Colonic mucosa (tissue), 4 donors: ENCODE measurements at regions not wholly inside any gene's neighbourhood (a gene's known extent, or its start where the extent isn't known, plus 50 kb on each side); places are given as distances from the start of the nearest gene placed in this dataset.
"Not testable (repeated sequence)": the region's sequence is repeated elsewhere in the genome, so short reads cannot be mapped to it uniquely, and the experiment has no call there.

Source experiments
- DNase-seq: peaks from one replicate; pipeline ENCODE4 v3.0.0-alpha.2; 2020
- H3K27ac ChIP-seq: fragments of 200-600 bp; one replicate; pipeline ENCODE4 v1.8.0; 2021
- H3K27me3 ChIP-seq: fragments of 200-600 bp; one replicate; pipeline ENCODE4 v1.8.0; 2021
- H3K36me3 ChIP-seq: fragments of 200-600 bp; one replicate; pipeline ENCODE4 v1.8.0; 2021
- H3K4me1 ChIP-seq: fragments of 200-600 bp; one replicate; pipeline ENCODE4 v1.8.0; 2021; ENCODE audit warnings: mild to moderate bottlenecking
- H3K4me3 ChIP-seq: fragments of 200-600 bp; one replicate; pipeline ENCODE4 v1.8.0; 2021
- H3K9ac ChIP-seq, 2 donors: one replicate each; pipeline ENCODE4 v1.7.0; 2013; ENCODE audit warnings: control low read depth in 2 of 2, low read depth in 2 of 2, low read length in 2 of 2
- H3K9me3 ChIP-seq: fragments of 200-600 bp; one replicate; pipeline ENCODE4 v1.8.0; 2021
- CTCF ChIP-seq: fragments of 200-600 bp; IDR thresholded peaks from one replicate; pipeline ENCODE4 v1.8.0; 2022; ENCODE audit warnings: antibody characterized with exemption, mild to moderate bottlenecking
- intact Hi-C: fragments of 100-400 bp; cut with DNase I; formaldehyde crosslinking; loops from one replicate; pipeline ENCODE4 v1.14.1; 2022
- donor health status: healthy.
- donor health status: DM: no; HTN: no; CAD: no.
- donor health status: DM: no; HTN: no; CAD: no.

GRCh38 chr21:19489930-19490329, 1086.3 kb upstream of the TMPRSS15 start:
- Histone ChIP-seq H3K36me3 (no peaks in the 10 kb centered on the region), H3K27me3 (no peaks in the 10 kb centered on the region), H3K9me3 (no peaks in the 10 kb centered on the region), H3K4me3 (no peak overlapping the region), H3K27ac (no peak overlapping the region), H3K4me1 (no peaks in the 10 kb centered on the region), H3K9ac (no peak overlapping the region)
- TF ChIP-seq CTCF, result no peak
- intact Hi-C loops, result no loop called here
- no peak for DNase-seq

GRCh38 chr21:19490481-19490880, 1086.9 kb upstream of the TMPRSS15 start:
- Histone ChIP-seq H3K9me3 (no peaks in the 10 kb centered on the region), H3K4me3 (no peak overlapping the region), H3K9ac (no peak overlapping the region), H3K27ac (no peak overlapping the region), H3K36me3 (no peaks in the 10 kb centered on the region), H3K27me3 (no peaks in the 10 kb centered on the region), H3K4me1 (no peaks in the 10 kb centered on the region)
- DNase-seq, result no peak
- intact Hi-C loops, result no loop called here
- no peak for TF ChIP-seq CTCF

- DNase-seq, H3K27me3 ChIP-seq, H3K4me3 ChIP-seq, H3K4me1 ChIP-seq, H3K36me3 ChIP-seq, H3K27ac ChIP-seq, intact Hi-C loops, H3K9me3 ChIP-seq, H3K9ac ChIP-seq: not testable (repeated sequence)
Measured at GRCh38 chr21:19493437-19494241, 1090.1 kb upstream of the TMPRSS15 start.

- intact Hi-C loops, result no loop called here
- Histone ChIP-seq H3K4me1 (no peaks in the 10 kb centered on the region), H3K27ac (no peak overlapping the region), H3K27me3 (no peaks in the 10 kb centered on the region), H3K4me3 (no peak overlapping the region), H3K9me3 (no peaks in the 10 kb centered on the region), H3K36me3 (no peaks in the 10 kb centered on the region), H3K9ac (no peak overlapping the region)
- no peak for TF ChIP-seq CTCF
- no peak for DNase-seq
Measured at GRCh38 chr21:19501115-19501514, 1097.5 kb upstream of the TMPRSS15 start.

GRCh38 chr21:19507682-19508260, 1104.2 kb upstream of the TMPRSS15 start:
- Histone ChIP-seq H3K4me1 (no peaks in the 10 kb centered on the region), H3K9ac (no peak overlapping the region), H3K4me3 (no peak overlapping the region), H3K9me3 (no peaks in the 10 kb centered on the region), H3K36me3 (no peaks in the 10 kb centered on the region), H3K27me3 (no peaks in the 10 kb centered on the region), H3K27ac (no peak overlapping the region)
- DNase-seq, result no peak
- TF ChIP-seq CTCF, result peak; percentile 23
- intact Hi-C loops, result no loop called here

GRCh38 chr21:19508442-19508841, 1104.9 kb upstream of the TMPRSS15 start:
- no peaks in the 10 kb centered on the region for H3K4me1 ChIP-seq
- intact Hi-C loops, result no loop called here
- TF ChIP-seq CTCF, result no peak

More at GRCh38 chr21:19508442-19508841, 1104.9 kb upstream of the TMPRSS15 start:
- Histone ChIP-seq H3K27me3 (no peaks in the 10 kb centered on the region), H3K9ac (no peak overlapping the region), H3K36me3 (no peaks in the 10 kb centered on the region), H3K27ac (no peak overlapping the region), H3K9me3 (no peaks in the 10 kb centered on the region), H3K4me3 (no peak overlapping the region)
- DNase-seq, result no peak
